ENCODE measurements at regions not wholly inside any gene's neighbourhood (a gene's known extent, or its start where the extent isn't known, plus 50 kb on each side); places are given as distances from the start of the nearest gene placed in this dataset.

DNA sequence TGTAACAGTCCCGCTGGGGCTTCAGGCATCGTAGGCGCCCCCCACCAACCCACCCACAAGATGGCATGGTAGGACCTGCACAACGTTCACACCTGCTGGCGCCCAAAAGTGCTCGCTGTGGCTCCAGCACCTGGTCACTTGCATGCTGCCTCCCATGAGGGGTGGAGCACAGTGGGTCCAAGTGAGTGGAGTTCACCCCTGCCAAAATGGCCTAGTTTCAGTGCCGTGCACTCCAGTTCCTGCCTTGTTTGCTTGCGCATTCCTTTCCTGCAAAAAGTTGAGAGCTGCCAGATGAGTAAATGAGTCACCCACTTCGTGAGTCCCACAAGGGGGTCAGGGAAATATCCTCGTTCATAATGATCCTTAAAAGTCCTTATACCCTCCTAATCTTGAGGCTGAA, 788.7 kb upstream of the DPPA4 start:
- TF ChIP-seq, protein P1, sequence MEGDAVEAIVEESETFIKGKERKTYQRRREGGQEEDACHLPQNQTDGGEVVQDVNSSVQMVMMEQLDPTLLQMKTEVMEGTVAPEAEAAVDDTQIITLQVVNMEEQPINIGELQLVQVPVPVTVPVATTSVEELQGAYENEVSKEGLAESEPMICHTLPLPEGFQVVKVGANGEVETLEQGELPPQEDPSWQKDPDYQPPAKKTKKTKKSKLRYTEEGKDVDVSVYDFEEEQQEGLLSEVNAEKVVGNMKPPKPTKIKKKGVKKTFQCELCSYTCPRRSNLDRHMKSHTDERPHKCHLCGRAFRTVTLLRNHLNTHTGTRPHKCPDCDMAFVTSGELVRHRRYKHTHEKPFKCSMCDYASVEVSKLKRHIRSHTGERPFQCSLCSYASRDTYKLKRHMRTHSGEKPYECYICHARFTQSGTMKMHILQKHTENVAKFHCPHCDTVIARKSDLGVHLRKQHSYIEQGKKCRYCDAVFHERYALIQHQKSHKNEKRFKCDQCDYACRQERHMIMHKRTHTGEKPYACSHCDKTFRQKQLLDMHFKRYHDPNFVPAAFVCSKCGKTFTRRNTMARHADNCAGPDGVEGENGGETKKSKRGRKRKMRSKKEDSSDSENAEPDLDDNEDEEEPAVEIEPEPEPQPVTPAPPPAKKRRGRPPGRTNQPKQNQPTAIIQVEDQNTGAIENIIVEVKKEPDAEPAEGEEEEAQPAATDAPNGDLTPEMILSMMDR (IDR thresholded peaks at IDR 0.05; ENCODE audit: low read depth, low read length): no peak
- no peak overlapping the region for H3K27ac ChIP-seq
- no peaks in the 10 kb centered on the region for H3K27me3 ChIP-seq (ENCODE audit: insufficient read depth, low read depth, severe bottlenecking)
- no peak for DNase-seq
- H3K36me3 ChIP-seq: no peaks in the 10 kb centered on the region
- no peak overlapping the region for H3K4me3 ChIP-seq (ENCODE audit: low read depth, low read length)
- no peaks in the 10 kb centered on the region for H3K9me3 ChIP-seq (ENCODE audit: severe bottlenecking)

DNA sequence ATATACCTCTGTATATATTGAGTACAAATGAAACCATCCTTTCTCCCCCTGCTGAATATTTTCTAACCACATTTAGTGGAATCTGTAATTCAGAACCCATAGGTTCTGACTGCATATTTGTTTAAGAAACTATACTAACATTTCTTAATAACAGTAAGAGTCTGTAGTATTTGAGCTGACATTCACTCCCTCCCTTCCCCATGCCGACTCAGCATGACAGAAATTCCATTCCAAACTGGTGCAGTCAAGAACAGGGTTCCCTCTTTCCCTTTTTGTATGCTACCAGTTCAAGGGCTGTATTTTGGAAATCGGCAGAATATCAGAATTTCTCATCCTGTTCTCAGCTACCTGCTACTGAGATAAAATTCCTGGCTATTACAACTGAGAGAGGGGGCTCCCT, 796.6 kb upstream of the DPPA4 start:
- H3K27ac ChIP-seq: no peak overlapping the region
- no peaks in the 10 kb centered on the region for H3K9me3 ChIP-seq (ENCODE audit: severe bottlenecking)
- H3K36me3 ChIP-seq: no peaks in the 10 kb centered on the region
- H3K4me3 ChIP-seq (ENCODE audit: low read depth, low read length): no peak overlapping the region
- TF ChIP-seq, protein P1 (IDR thresholded peaks at IDR 0.05; ENCODE audit: low read depth, low read length): no peak
- no peak for DNase-seq
- no peaks in the 10 kb centered on the region for H3K27me3 ChIP-seq (ENCODE audit: insufficient read depth, low read depth, severe bottlenecking)

DNA sequence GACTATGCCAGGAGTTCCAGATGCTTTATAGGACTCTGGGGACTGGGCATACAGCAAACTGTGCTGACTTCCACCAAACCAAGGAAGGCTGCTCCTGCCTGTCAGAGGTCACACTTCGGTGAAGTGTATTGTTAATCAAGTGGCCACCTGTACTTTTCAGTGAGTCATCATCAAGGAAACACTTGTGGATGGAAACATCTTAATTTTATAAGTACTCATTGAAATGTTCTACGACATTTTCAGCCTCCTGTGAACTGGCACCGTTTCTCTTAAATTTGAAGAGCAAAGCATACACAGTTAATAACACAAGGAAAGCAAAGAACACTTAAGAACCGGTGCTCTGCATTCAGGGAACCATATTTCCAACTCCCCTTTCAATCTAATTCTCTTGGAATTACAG, 801.7 kb upstream of the DPPA4 start:
- Histone ChIP-seq H3K27me3 (ENCODE audit: insufficient read depth, low read depth, severe bottlenecking) (no peaks in the 10 kb centered on the region), H3K27ac (no peak overlapping the region), H3K36me3 (no peaks in the 10 kb centered on the region), H3K9me3 (ENCODE audit: severe bottlenecking) (no peaks in the 10 kb centered on the region), H3K4me3 (ENCODE audit: low read depth, low read length) (no peak overlapping the region)
- TF ChIP-seq, protein P1 (IDR thresholded peaks at IDR 0.05; ENCODE audit: low read depth, low read length): no peak
- DNase-seq: peak; percentile 16

DNA sequence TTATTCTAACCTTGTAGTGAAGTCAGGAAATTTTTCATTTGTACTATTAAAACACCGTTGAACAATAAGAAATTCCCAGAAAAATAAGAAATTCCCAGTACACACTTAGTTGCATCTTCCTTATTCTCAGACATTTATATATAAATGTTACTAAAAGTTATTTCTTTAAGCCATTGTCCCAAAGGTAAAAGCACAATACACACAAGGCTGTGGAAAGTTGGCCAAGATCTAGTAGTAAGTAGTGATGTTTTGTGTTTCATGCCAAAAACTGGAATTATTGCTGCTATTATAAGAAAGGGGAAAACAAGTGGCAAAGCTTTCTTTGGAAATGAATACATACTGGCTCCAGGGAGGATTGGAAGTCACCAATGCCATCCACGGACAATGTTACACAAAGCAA, 802.5 kb upstream of the DPPA4 start:
- Histone ChIP-seq H3K36me3 (no peaks in the 10 kb centered on the region), H3K27me3 (ENCODE audit: insufficient read depth, low read depth, severe bottlenecking) (no peaks in the 10 kb centered on the region), H3K4me3 (ENCODE audit: low read depth, low read length) (no peak overlapping the region), H3K9me3 (ENCODE audit: severe bottlenecking) (no peaks in the 10 kb centered on the region), H3K27ac (no peak overlapping the region)
- DNase-seq: no peak
- TF ChIP-seq, protein P1 (IDR thresholded peaks at IDR 0.05; ENCODE audit: low read depth, low read length): no peak

DNA sequence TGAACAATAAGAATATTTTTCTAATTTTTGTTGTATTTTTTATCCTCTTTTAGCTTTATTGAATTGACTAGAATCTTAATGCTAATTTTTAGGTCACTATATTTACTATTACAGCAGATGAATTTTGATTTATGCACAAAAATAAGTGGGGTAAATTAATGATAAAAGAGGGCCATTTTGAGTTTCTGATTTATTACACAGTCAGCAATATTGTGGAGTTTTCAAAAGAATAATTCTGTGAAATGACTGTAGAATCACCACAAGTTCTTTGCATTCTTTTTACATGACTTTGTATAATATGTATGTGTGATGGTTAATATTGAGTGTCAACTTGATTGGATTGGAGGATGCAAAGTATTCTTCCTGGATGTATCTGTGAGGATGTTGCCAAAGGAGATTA, 812.4 kb upstream of the DPPA4 start:
- no peak for DNase-seq
- Histone ChIP-seq H3K9me3 (ENCODE audit: severe bottlenecking) (no peaks in the 10 kb centered on the region), H3K27ac (no peak overlapping the region), H3K4me3 (ENCODE audit: low read depth, low read length) (no peak overlapping the region), H3K36me3 (no peaks in the 10 kb centered on the region), H3K27me3 (ENCODE audit: insufficient read depth, low read depth, severe bottlenecking) (no peaks in the 10 kb centered on the region)
- TF ChIP-seq, protein P1 (IDR thresholded peaks at IDR 0.05; ENCODE audit: low read depth, low read length): no peak

DNA sequence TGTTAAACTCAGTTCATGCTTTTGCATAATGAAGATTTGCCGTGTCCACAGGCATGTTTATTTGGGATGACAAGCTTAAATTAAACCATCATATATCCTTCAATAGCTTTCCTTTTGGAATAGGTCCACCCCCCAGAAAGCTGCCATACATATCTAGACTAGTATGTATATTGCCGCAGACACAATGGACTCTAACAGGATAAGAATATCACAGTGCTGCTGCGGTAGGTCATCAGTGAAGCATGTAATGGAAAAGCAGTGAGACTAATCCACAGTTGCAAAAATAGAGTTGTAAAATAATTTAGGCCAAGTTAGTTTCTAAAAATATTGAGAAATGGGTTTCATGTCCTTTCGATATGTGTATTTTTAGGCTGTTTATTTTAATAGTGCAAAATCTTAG, 819.9 kb upstream of the DPPA4 start:
- TF ChIP-seq, protein P1 (IDR thresholded peaks at IDR 0.05; ENCODE audit: low read depth, low read length): no peak
- Histone ChIP-seq H3K27ac (no peak overlapping the region), H3K36me3 (no peaks in the 10 kb centered on the region), H3K4me3 (ENCODE audit: low read depth, low read length) (no peak overlapping the region), H3K9me3 (ENCODE audit: severe bottlenecking) (no peaks in the 10 kb centered on the region), H3K27me3 (ENCODE audit: insufficient read depth, low read depth, severe bottlenecking) (no peaks in the 10 kb centered on the region)
- no peak for DNase-seq

Data from WERI-Rb-1 (cell line).